Upper lobe of right lung (tissue), 1 donor: ENCODE measurements at regions not wholly inside any gene's neighbourhood (a gene's known extent, or its start where the extent isn't known, plus 50 kb on each side); places are given as distances from the start of the nearest gene placed in this dataset.
A peak's percentile ranks its signal among the peaks of the same experiment; 100 is the strongest.

Experiments
- ATAC-seq: fragments of 200-7000 bp; cut with Tn5 transposase; one replicate; pipeline ENCODE4 v1.9.1; 2020; ENCODE audit warnings: mild to moderate bottlenecking, moderate library complexity
- DNase-seq: peaks from one replicate; pipeline ENCODE4 v3.0.0-alpha.2; 2020
- H3K27ac ChIP-seq: fragments of 200-600 bp; one replicate; pipeline ENCODE4 v1.8.0; 2022
- H3K27me3 ChIP-seq: fragments of 200-600 bp; one replicate; pipeline ENCODE4 v1.8.0; 2022; ENCODE audit warnings: mild to moderate bottlenecking
- H3K36me3 ChIP-seq: fragments of 200-600 bp; one replicate; pipeline ENCODE4 v1.8.0; 2022
- H3K4me1 ChIP-seq: fragments of 200-600 bp; one replicate; pipeline ENCODE4 v1.8.0; 2022
- H3K4me3 ChIP-seq: fragments of 200-600 bp; one replicate; pipeline ENCODE4 v1.8.0; 2022; ENCODE audit warnings: mild to moderate bottlenecking
- H3K9me3 ChIP-seq: fragments of 200-600 bp; one replicate; pipeline ENCODE4 v1.8.0; 2022
- intact Hi-C: fragments of 100-400 bp; cut with DNase I; formaldehyde crosslinking; loops from one replicate; pipeline ENCODE4 v1.11.0; 2022
- TF ChIP-seq, protein P1 (sequence below): fragments of 200-600 bp; IDR thresholded peaks from one replicate; pipeline ENCODE4 v1.8.0; 2022; ENCODE audit warnings: antibody characterized with exemption
- donor health status: DM: no; HTN: yes; CAD: no; lungs with severe emphysema.

DNA sequence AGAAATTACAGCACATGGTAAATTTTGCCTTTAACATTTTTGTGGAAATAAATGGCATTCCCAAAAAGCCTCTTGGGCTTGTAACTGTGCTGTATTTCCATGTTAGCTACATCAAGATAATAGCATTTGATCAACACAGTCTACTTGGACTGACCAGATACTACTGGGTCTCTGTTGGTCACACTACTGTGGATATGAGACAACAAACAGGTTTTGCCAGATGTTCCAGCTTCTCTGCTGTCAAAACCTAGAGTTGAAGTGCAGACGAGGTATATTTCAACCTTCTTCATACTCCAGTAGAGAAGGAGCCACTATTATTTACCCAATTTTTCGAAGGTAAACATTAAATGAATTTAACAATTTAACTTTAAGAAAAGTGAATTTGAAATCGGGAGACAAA, 284.7 kb upstream of the CITED2 start:
- H3K36me3 ChIP-seq: no peaks in the 10 kb centered on the region
- no peak overlapping the region for H3K27ac ChIP-seq
- H3K9me3 ChIP-seq: no peaks in the 10 kb centered on the region
- TF ChIP-seq, protein P1, sequence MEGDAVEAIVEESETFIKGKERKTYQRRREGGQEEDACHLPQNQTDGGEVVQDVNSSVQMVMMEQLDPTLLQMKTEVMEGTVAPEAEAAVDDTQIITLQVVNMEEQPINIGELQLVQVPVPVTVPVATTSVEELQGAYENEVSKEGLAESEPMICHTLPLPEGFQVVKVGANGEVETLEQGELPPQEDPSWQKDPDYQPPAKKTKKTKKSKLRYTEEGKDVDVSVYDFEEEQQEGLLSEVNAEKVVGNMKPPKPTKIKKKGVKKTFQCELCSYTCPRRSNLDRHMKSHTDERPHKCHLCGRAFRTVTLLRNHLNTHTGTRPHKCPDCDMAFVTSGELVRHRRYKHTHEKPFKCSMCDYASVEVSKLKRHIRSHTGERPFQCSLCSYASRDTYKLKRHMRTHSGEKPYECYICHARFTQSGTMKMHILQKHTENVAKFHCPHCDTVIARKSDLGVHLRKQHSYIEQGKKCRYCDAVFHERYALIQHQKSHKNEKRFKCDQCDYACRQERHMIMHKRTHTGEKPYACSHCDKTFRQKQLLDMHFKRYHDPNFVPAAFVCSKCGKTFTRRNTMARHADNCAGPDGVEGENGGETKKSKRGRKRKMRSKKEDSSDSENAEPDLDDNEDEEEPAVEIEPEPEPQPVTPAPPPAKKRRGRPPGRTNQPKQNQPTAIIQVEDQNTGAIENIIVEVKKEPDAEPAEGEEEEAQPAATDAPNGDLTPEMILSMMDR: no peak
- H3K27me3 ChIP-seq: no peaks in the 10 kb centered on the region
- no peaks in the 10 kb centered on the region for H3K4me1 ChIP-seq
- no peak for ATAC-seq
- H3K4me3 ChIP-seq: no peak overlapping the region
- intact Hi-C loops: no loop called here
- DNase-seq: no peak

- Histone ChIP-seq H3K27ac (no peak overlapping the region), H3K36me3 (no peaks in the 10 kb centered on the region), H3K4me3 (no peak overlapping the region), H3K27me3 (no peaks in the 10 kb centered on the region), H3K4me1 (no peaks in the 10 kb centered on the region), H3K9me3 (no peaks in the 10 kb centered on the region)
- intact Hi-C loops: no loop called here
- no peak for ATAC-seq
- TF ChIP-seq, protein P1: no peak
- no peak for DNase-seq
Observed at GRCh38 chr6:139657119-139657518, 282.7 kb upstream of the CITED2 start.

DNA sequence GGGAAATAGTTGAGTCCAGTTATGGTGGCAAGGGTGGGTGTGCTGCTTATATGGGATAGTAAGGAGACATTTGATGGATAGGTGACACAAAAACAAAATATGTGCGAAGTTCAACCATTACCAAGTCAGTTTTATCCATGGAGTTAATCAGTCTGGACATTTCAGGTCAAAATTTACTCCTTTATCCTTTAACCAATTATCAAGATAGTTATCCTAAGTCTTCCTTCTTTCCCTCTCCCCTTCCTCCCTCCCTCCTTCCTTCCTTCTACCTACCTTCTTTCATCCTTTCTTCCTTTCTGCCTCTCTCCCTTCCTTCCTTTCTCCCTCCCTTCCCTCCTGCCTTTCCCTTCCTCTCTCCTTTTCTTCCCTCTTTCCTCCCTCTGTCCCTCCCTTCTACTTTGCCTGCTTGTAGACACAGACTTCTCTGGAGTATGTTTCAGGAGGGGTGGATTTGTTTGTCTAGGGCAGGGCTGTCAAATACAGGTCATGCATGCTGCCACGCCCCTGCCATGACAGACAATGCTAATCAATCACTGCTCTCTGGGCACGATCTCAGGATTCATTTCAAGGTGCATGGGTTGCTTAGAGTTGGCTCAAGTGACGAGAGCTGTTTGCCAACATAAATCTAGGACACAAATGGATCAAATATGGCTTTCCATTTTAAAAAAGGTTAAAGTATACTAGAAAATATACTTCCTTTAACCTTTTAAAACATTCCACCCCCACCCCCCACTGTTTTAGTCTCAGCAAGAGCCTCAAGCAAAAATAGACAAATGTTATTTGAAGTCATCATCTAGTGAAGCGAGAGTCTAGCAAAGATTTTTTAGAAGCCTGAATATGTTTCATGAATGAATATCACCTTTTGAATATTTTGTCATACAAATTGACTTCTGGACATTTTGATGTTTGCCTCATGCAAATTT, 281.6 kb upstream of the CITED2 start:
- no peaks in the 10 kb centered on the region for H3K27me3 ChIP-seq
- no peaks in the 10 kb centered on the region for H3K36me3 ChIP-seq
- H3K4me1 ChIP-seq: no peaks in the 10 kb centered on the region
- DNase-seq (no peak), ATAC-seq (peak; percentile 72)
- intact Hi-C loops: no loop called here
- TF ChIP-seq, protein P1: no peak
- H3K4me3 ChIP-seq: no peak overlapping the region
- no peak overlapping the region for H3K27ac ChIP-seq
- H3K9me3 ChIP-seq: no peaks in the 10 kb centered on the region

- TF ChIP-seq, protein P1: no peak
- no peaks in the 10 kb centered on the region for H3K36me3 ChIP-seq
- intact Hi-C loops: no loop called here
- no peak overlapping the region for H3K27ac ChIP-seq
- no peak for DNase-seq
- ATAC-seq: no peak
- H3K27me3 ChIP-seq: no peaks in the 10 kb centered on the region
- H3K4me1 ChIP-seq: no peaks in the 10 kb centered on the region
- no peak overlapping the region for H3K4me3 ChIP-seq
- no peaks in the 10 kb centered on the region for H3K9me3 ChIP-seq
Observed at GRCh38 chr6:139654888-139655782, 280.7 kb upstream of the CITED2 start.

DNA sequence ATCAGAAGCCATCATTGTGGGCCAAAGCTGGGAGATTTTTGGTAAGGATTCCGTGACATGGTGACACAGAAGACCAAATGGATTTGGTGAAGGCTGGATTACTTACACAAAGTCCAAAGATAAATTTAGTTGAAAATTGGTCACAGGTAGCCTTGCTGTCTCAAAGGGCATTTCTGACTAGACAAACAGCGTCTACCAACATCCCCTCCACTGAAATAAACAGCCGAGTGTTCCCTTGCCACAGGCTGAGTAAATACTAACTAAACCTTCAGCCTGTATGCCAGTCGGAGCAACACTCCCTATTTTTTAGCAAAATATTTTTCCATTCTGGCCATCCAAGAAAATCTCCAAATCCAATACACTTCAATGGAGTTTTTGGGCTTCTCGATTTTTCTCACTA, 279.9 kb upstream of the CITED2 start:
- Histone ChIP-seq H3K27ac (no peak overlapping the region), H3K4me1 (no peaks in the 10 kb centered on the region), H3K9me3 (no peaks in the 10 kb centered on the region), H3K4me3 (no peak overlapping the region), H3K36me3 (no peaks in the 10 kb centered on the region), H3K27me3 (no peaks in the 10 kb centered on the region)
- ATAC-seq: no peak
- TF ChIP-seq, protein P1: no peak
- DNase-seq: no peak
- intact Hi-C loops: no loop called here
